AG04450 (cell line): ENCODE measurements at regions not wholly inside any gene's neighbourhood (a gene's known extent, or its start where the extent isn't known, plus 50 kb on each side); places are given as distances from the start of the nearest gene placed in this dataset.

ENCODE experiments used
- CTCF ChIA-PET: fragments of 300-600, 350-600 bp; formaldehyde crosslinking; extraction: SDS; loops from one replicate; lab custom pipeline; 2022; ENCODE audit warnings: antibody characterized with exemption, inconsistent platforms; lab: Charles Lee
- POLR2A ChIA-PET: fragments of 350-600 bp; formaldehyde crosslinking; extraction: SDS; loops from one replicate; lab custom pipeline; 2021; ENCODE audit warnings: antibody characterized with exemption, inconsistent platforms; lab: Yijun Ruan, JAX
- DNase-seq: peaks from one replicate; pipeline ENCODE4 v3.0.0-alpha.2; 2011; ENCODE audit warnings: low read depth, low spot score
- H3K27ac ChIP-seq: one replicate; pipeline ENCODE4 v1.5.1; 2012; ENCODE audit warnings: low read depth, low read length, control low read depth
- H3K27me3 ChIP-seq: one replicate; pipeline ENCODE4 v1.6.0; 2012; ENCODE audit warnings: low read length; ENCODE audit not compliant: control insufficient read depth, insufficient read depth
- H3K4me3 ChIP-seq: 2 replicates; pipeline ENCODE4 v1.5.1; 2011; ENCODE audit warnings: mild to moderate bottlenecking, low read depth, low read length, control low read depth
- H3K9me3 ChIP-seq: 2 replicates; pipeline ENCODE4 v1.5.1; 2012; ENCODE audit warnings: low read length; ENCODE audit not compliant: control insufficient read depth, insufficient read depth
- CTCF ChIP-seq: IDR thresholded peaks from 2 replicates; pipeline ENCODE4 v1.5.1; 2011; ENCODE audit warnings: low read depth, low read length, control low read depth, inconsistent platforms

- DNase-seq, result no peak
- no peak for TF ChIP-seq CTCF
- Histone ChIP-seq H3K4me3 (no peak overlapping the region), H3K27me3 (no peaks in the 10 kb centered on the region), H3K27ac (no peak overlapping the region), H3K9me3 (peaks cover 3% of the 10 kb centered on the region; the same call in 1 of the 2 replicates)
- ChIA-PET CTCF (no interaction called here), POLR2A (no interaction called here)
Measured at GRCh38 chr4:123848606-123849005, 452.0 kb downstream of the SPRY1 start.

- TF ChIP-seq CTCF, result no peak
- Histone ChIP-seq H3K27ac (no peak overlapping the region), H3K27me3 (no peaks in the 10 kb centered on the region), H3K9me3 (no peaks in the 10 kb centered on the region), H3K4me3 (no peak overlapping the region)
- ChIA-PET POLR2A (no interaction called here), CTCF (no interaction called here)
- no peak for DNase-seq
Measured at GRCh38 chr4:123849495-123849894, 452.9 kb downstream of the SPRY1 start.

- no peak for TF ChIP-seq CTCF
- Histone ChIP-seq H3K4me3 (no peak overlapping the region), H3K27me3 (no peaks in the 10 kb centered on the region), H3K9me3 (no peaks in the 10 kb centered on the region), H3K27ac (no peak overlapping the region)
- ChIA-PET POLR2A (no interaction called here), CTCF (no interaction called here)
- DNase-seq, result no peak
Measured at GRCh38 chr4:123851521-123851920, 454.9 kb downstream of the SPRY1 start.

- H3K27me3 ChIP-seq, result no peaks in the 10 kb centered on the region
- TF ChIP-seq CTCF, result no peak
- ChIA-PET POLR2A (no interaction called here), CTCF (interaction anchor here (0.9 kb wide), 1 partner anchor 762 kb away, joined by 3 read pairs; no protein-coding TSS in a partner anchor)
- no peaks in the 10 kb centered on the region for H3K9me3 ChIP-seq
- no peak overlapping the region for H3K4me3 ChIP-seq
- DNase-seq, result no peak
- no peak overlapping the region for H3K27ac ChIP-seq
Measured at GRCh38 chr4:123853651-123854050, 457.1 kb downstream of the SPRY1 start.

- Histone ChIP-seq H3K27me3 (no peaks in the 10 kb centered on the region), H3K4me3 (no peak overlapping the region), H3K9me3 (no peaks in the 10 kb centered on the region), H3K27ac (no peak overlapping the region)
- peak; percentile 30; the same call in 1 of the 2 replicates for TF ChIP-seq CTCF
- ChIA-PET POLR2A (interaction anchor here (0.6 to 0.7 kb wide), 2 partner anchors 86 to 421 kb away, joined by 3 to 5 read pairs; no protein-coding TSS in a partner anchor), CTCF (interaction anchor here (1.4 kb wide), 1 partner anchor 23 kb away, joined by 4 read pairs; no protein-coding TSS in a partner anchor)
- DNase-seq, result no peak
Measured at GRCh38 chr4:123856689-123857545, 460.3 kb downstream of the SPRY1 start.
